ENCODE measurements at regions not wholly inside any gene's neighbourhood (a gene's known extent, or its start where the extent isn't known, plus 50 kb on each side); places are given as distances from the start of the nearest gene placed in this dataset.

DNA sequence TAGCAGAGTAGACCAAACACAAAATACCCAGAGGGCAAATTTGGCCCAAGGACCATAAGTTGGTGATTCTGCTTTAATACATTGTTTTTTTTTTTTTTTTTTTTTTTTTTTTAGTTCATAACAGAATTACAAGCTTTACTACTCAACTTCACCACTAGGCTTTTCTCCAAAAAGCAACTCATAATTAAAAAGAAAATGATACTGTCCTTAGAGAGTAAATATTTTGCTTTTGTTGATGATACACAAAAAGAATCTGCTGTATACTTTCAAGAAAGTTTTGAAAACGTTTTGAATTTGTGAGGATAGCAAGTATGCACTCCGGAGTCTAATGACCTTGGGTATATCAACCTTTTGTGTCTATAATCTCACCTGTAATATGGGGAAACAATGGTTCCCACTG is 68.9 kb upstream of the LMO3 start:
- ATAC-seq = no peak
- TF ChIP-seq GLIS3 (CRISPR knock-in tag; IDR thresholded peaks at IDR 0.05) (no peak), ZNF8 (CRISPR knock-in tag; IDR thresholded peaks at IDR 0.05) (no peak), PATZ1 (CRISPR knock-in tag; IDR thresholded peaks at IDR 0.05; ENCODE audit: borderline replicate concordance) (no peak), OSR1 (CRISPR knock-in tag; IDR thresholded peaks at IDR 0.05) (no peak), TOX (CRISPR knock-in tag; IDR thresholded peaks at IDR 0.05; ENCODE audit: borderline replicate concordance) (no peak), ARNTL (CRISPR knock-in tag; IDR thresholded peaks at IDR 0.05; ENCODE audit: borderline replicate concordance, low read depth) (no peak)

DNA sequence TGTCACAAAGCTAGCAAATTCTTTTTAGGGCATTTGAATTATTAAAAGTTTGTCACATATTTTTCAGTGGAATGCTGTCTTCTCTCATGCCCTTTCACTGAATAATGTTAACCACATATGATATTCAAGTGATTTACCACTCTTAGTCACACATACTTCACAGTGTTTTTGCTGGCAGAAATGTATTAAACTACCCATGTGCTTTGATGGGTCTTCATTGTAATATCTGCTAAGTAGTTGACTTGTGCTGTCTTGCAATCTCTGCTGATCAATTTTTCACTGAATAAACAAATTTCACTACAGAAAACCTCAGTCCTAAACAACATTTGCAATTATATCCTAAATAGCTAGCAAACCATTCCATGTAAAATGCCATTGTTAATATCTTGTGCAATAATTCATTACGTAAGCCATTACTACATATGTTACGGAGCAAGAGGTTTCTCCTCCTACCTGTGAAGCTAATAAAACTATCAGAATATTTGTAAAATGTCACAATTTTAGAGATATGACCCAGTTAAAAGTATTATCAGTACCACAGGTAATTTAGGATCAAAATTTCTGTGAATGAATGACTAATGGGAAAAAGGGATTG is 64.6 kb upstream of the LMO3 start:
- ATAC-seq = no peak
- TF ChIP-seq TCF4 (CRISPR knock-in tag; IDR thresholded peaks at IDR 0.05; ENCODE audit: borderline replicate concordance) (no peak), BACH2 (CRISPR knock-in tag; IDR thresholded peaks at IDR 0.05; ENCODE audit: borderline replicate concordance) (no peak), TOX (CRISPR knock-in tag; IDR thresholded peaks at IDR 0.05; ENCODE audit: borderline replicate concordance) (no peak), ISL1 (CRISPR knock-in tag; IDR thresholded peaks at IDR 0.05) (no peak), RARB (CRISPR knock-in tag; IDR thresholded peaks at IDR 0.05) (no peak), ZC3H10 (CRISPR knock-in tag; IDR thresholded peaks at IDR 0.05) (no peak), POU6F1 (CRISPR knock-in tag; IDR thresholded peaks at IDR 0.05; ENCODE audit: borderline replicate concordance, low read depth) (no peak), CSRNP3 (CRISPR knock-in tag; IDR thresholded peaks at IDR 0.05) (no peak), PPARA (CRISPR knock-in tag; IDR thresholded peaks at IDR 0.05; ENCODE audit: borderline replicate concordance) (no peak), ESRRG (CRISPR knock-in tag; IDR thresholded peaks at IDR 0.05) (no peak), OSR1 (CRISPR knock-in tag; IDR thresholded peaks at IDR 0.05) (no peak)
- TF ChIP-seq, protein P1, sequence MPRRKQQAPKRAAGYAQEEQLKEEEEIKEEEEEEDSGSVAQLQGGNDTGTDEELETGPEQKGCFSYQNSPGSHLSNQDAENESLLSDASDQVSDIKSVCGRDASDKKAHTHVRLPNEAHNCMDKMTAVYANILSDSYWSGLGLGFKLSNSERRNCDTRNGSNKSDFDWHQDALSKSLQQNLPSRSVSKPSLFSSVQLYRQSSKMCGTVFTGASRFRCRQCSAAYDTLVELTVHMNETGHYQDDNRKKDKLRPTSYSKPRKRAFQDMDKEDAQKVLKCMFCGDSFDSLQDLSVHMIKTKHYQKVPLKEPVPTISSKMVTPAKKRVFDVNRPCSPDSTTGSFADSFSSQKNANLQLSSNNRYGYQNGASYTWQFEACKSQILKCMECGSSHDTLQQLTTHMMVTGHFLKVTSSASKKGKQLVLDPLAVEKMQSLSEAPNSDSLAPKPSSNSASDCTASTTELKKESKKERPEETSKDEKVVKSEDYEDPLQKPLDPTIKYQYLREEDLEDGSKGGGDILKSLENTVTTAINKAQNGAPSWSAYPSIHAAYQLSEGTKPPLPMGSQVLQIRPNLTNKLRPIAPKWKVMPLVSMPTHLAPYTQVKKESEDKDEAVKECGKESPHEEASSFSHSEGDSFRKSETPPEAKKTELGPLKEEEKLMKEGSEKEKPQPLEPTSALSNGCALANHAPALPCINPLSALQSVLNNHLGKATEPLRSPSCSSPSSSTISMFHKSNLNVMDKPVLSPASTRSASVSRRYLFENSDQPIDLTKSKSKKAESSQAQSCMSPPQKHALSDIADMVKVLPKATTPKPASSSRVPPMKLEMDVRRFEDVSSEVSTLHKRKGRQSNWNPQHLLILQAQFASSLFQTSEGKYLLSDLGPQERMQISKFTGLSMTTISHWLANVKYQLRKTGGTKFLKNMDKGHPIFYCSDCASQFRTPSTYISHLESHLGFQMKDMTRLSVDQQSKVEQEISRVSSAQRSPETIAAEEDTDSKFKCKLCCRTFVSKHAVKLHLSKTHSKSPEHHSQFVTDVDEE (CRISPR knock-in tag; IDR thresholded peaks at IDR 0.05) = no peak

GRCh38 chr12:16669756-16670155 is 63.8 kb upstream of the LMO3 start:
- ATAC-seq = no peak
- TF ChIP-seq TCF4 (CRISPR knock-in tag; IDR thresholded peaks at IDR 0.05; ENCODE audit: borderline replicate concordance) (no peak), BACH2 (CRISPR knock-in tag; IDR thresholded peaks at IDR 0.05; ENCODE audit: borderline replicate concordance) (no peak), PATZ1 (CRISPR knock-in tag; IDR thresholded peaks at IDR 0.05; ENCODE audit: borderline replicate concordance) (no peak), ISL1 (CRISPR knock-in tag; IDR thresholded peaks at IDR 0.05) (no peak)

GRCh38 chr12:16668198-16668597 is 62.2 kb upstream of the LMO3 start:
- ATAC-seq = no peak
- TF ChIP-seq ZFP30 (CRISPR knock-in tag; IDR thresholded peaks at IDR 0.05) (no peak), ZNF565 (CRISPR knock-in tag; conservative IDR thresholded peaks at IDR 0.05; ENCODE audit: low read depth) (no peak), ZNF8 (CRISPR knock-in tag; IDR thresholded peaks at IDR 0.05) (no peak), TOX (CRISPR knock-in tag; IDR thresholded peaks at IDR 0.05; ENCODE audit: borderline replicate concordance) (no peak), PATZ1 (CRISPR knock-in tag; IDR thresholded peaks at IDR 0.05; ENCODE audit: borderline replicate concordance) (no peak), CSDC2 (CRISPR knock-in tag; IDR thresholded peaks at IDR 0.05) (no peak), RARB (CRISPR knock-in tag; IDR thresholded peaks at IDR 0.05) (no peak), SNAI2 (CRISPR knock-in tag; IDR thresholded peaks at IDR 0.05) (no peak), CSRNP3 (CRISPR knock-in tag; IDR thresholded peaks at IDR 0.05) (no peak)

Measured in SK-N-SH treated with all-trans-retinoic acid at 6 μM for 48 hours (cell line).